ENCODE measurements at regions not wholly inside any gene's neighbourhood (a gene's known extent, or its start where the extent isn't known, plus 50 kb on each side); places are given as distances from the start of the nearest gene placed in this dataset.
A peak's percentile ranks its signal among the peaks of the same experiment; 100 is the strongest.

DNA sequence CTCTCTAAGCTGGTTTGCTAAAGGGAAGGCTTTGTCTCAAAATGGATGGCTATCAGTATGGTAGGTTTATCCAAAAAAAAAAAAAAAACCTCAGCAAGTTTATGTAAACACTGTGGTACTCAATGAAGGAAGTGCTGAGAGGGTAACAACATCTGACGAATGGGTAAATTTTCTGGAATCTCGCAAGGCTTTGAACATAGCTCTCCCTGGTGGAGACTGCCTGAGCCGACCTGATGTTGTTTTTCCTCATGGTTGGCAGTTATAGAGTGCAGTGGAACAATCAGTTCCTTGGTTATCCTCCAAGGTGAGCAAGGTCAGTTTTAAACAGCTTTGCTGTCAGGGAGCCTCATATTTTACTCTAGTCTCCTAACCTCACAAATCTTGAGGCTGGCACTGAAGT is 94.6 kb downstream of the ZPLD1 start:
- H3K4me1 ChIP-seq = no peaks in the 10 kb centered on the region
- peaks cover 0 to 3% (median 0%) of the 10 kb centered on the region in 3 donors for H3K27me3 ChIP-seq (ENCODE audit: insufficient read depth in 3 of 3, low read length in 2 of 3)
- no peaks in the 10 kb centered on the region for H3K36me3 ChIP-seq (ENCODE audit: insufficient read depth in 1 of 2, low read depth in 1 of 2)
- H3K4me3 ChIP-seq = no peak overlapping the region
- intact Hi-C loops (cut with DNase I) = no loop called here
- TF ChIP-seq, protein P1, sequence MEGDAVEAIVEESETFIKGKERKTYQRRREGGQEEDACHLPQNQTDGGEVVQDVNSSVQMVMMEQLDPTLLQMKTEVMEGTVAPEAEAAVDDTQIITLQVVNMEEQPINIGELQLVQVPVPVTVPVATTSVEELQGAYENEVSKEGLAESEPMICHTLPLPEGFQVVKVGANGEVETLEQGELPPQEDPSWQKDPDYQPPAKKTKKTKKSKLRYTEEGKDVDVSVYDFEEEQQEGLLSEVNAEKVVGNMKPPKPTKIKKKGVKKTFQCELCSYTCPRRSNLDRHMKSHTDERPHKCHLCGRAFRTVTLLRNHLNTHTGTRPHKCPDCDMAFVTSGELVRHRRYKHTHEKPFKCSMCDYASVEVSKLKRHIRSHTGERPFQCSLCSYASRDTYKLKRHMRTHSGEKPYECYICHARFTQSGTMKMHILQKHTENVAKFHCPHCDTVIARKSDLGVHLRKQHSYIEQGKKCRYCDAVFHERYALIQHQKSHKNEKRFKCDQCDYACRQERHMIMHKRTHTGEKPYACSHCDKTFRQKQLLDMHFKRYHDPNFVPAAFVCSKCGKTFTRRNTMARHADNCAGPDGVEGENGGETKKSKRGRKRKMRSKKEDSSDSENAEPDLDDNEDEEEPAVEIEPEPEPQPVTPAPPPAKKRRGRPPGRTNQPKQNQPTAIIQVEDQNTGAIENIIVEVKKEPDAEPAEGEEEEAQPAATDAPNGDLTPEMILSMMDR (IDR thresholded peaks at IDR 0.05) = peak; percentile 10
- no peak for DNase-seq
- 24 to 40% (median 40%) methylated on average over 3 of the region's 3 CpGs for WGBS, 3 donors
- ATAC-seq = no peak
- no peaks in the 10 kb centered on the region for H3K9me3 ChIP-seq
- no peak overlapping the region for H3K27ac ChIP-seq

GRCh38 chr3:102530415-102531181 is 95.8 kb downstream of the ZPLD1 start:
- H3K27ac ChIP-seq = no peak overlapping the region
- no peaks in the 10 kb centered on the region for H3K9me3 ChIP-seq
- no peak overlapping the region for H3K4me3 ChIP-seq
- no peak for DNase-seq
- H3K27me3 ChIP-seq (ENCODE audit: insufficient read depth in 3 of 3, low read length in 2 of 3) = peaks cover 0 to 3% (median 0%) of the 10 kb centered on the region in 3 donors
- intact Hi-C loops (cut with DNase I) = loop anchor here in 1 of 2 donors (5.0 kb wide), 1 partner anchor 298 kb away; no protein-coding TSS in a partner anchor
- WGBS, 3 donors = 64 to 75% (median 66%) methylated on average over 4 of the region's 4 CpGs
- TF ChIP-seq, protein P1 (IDR thresholded peaks at IDR 0.05) = no peak
- H3K36me3 ChIP-seq (ENCODE audit: insufficient read depth in 1 of 2, low read depth in 1 of 2) = no peaks in the 10 kb centered on the region
- H3K4me1 ChIP-seq = no peaks in the 10 kb centered on the region
- no peak for ATAC-seq

GRCh38 chr3:102531686-102532085 is 96.9 kb downstream of the ZPLD1 start:
- H3K27ac ChIP-seq = no peak overlapping the region
- no peaks in the 10 kb centered on the region for H3K36me3 ChIP-seq (ENCODE audit: insufficient read depth in 1 of 2, low read depth in 1 of 2)
- TF ChIP-seq, protein P1 (IDR thresholded peaks at IDR 0.05) = no peak
- ATAC-seq (no peak), DNase-seq (no peak)
- intact Hi-C loops (cut with DNase I) = loop anchor here in 1 of 2 donors (5.0 kb wide), 1 partner anchor 299 kb away; no protein-coding TSS in a partner anchor
- H3K9me3 ChIP-seq = no peaks in the 10 kb centered on the region
- peaks cover 0 to 3% (median 0%) of the 10 kb centered on the region in 3 donors for H3K27me3 ChIP-seq (ENCODE audit: insufficient read depth in 3 of 3, low read length in 2 of 3)
- no peaks in the 10 kb centered on the region for H3K4me1 ChIP-seq
- H3K4me3 ChIP-seq = no peak overlapping the region

DNA sequence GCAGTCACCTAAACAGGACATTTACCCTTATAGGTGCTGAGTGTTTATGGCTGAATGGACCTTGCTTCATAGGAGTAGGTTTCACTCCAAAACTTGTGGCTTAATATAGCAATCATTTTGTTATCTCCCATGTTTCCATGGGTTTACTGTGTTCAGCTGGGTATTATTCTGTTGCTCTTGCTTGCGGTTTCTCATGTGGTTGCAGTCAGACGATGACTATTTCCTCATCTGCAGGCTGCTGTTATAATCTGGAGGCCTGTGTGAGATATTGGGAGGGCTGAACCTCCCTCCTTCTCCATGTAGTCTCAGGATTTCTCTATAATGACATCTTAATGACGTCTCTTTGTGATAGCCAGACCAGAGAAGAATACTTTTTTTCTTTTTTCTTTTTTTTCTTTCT is 98.1 kb downstream of the ZPLD1 start:
- ATAC-seq (no peak), DNase-seq (no peak)
- no peak overlapping the region for H3K4me3 ChIP-seq
- intact Hi-C loops (cut with DNase I) = loop anchor here in 1 of 2 donors (5.0 kb wide), 1 partner anchor 301 kb away; no protein-coding TSS in a partner anchor
- peaks cover 0 to 3% (median 0%) of the 10 kb centered on the region in 3 donors for H3K27me3 ChIP-seq (ENCODE audit: insufficient read depth in 3 of 3, low read length in 2 of 3)
- no peaks in the 10 kb centered on the region for H3K4me1 ChIP-seq
- H3K27ac ChIP-seq = no peak overlapping the region
- no peaks in the 10 kb centered on the region for H3K9me3 ChIP-seq
- WGBS, 3 donors = 85 to 95% (median 87%) methylated on average over 3 of the region's 3 CpGs
- no peaks in the 10 kb centered on the region for H3K36me3 ChIP-seq (ENCODE audit: insufficient read depth in 1 of 2, low read depth in 1 of 2)
- TF ChIP-seq, protein P1 (IDR thresholded peaks at IDR 0.05) = no peak

Data from psoas muscle (tissue), 7 donors.